ENCODE measurements at regions not wholly inside any gene's neighbourhood (a gene's known extent, or its start where the extent isn't known, plus 50 kb on each side); places are given as distances from the start of the nearest gene placed in this dataset.

- TF ChIP-seq CUX1 (IDR thresholded peaks at IDR 0.05; ENCODE audit: insufficient replicate concordance, low read depth, low read length) = no peak
- TF ChIP-seq NRF1 (conservative IDR thresholded peaks at IDR 0.05; ENCODE audit: low read depth, low read length) = no peak
- no peak for TF ChIP-seq IKZF1 (conservative IDR thresholded peaks at IDR 0.05)
- no peak for TF ChIP-seq EGR1 (IDR thresholded peaks at IDR 0.05; ENCODE audit: borderline replicate concordance in 1 of 2, low read depth in 2 of 2, low read length in 2 of 2)
- TF ChIP-seq POLR2AphosphoS2 (IDR thresholded peaks at IDR 0.05; ENCODE audit: low read depth, low read length) = no peak
- no peak for TF ChIP-seq IKZF2 (IDR thresholded peaks at IDR 0.05)
- TF ChIP-seq POLR2AphosphoS5 (IDR thresholded peaks at IDR 0.05; ENCODE audit: low read length) = no peak
- no peak for TF ChIP-seq IRF5 (IDR thresholded peaks at IDR 0.05; ENCODE audit: borderline replicate concordance)
- no peak for TF ChIP-seq REST (IDR thresholded peaks at IDR 0.05; ENCODE audit: low read depth, low read length)
- TF ChIP-seq SUPT20H (IDR thresholded peaks at IDR 0.05; ENCODE audit: borderline replicate concordance, control insufficient read depth, low read depth, low read length) = no peak
- TF ChIP-seq MEF2A (IDR thresholded peaks at IDR 0.05; ENCODE audit: insufficient read depth, low read depth, low read length) = 0 out of 2 replicates have a peak, but pooled peaks have one; percentile 9
- no peak for TF ChIP-seq NFYB (IDR thresholded peaks at IDR 0.05; ENCODE audit: insufficient read depth, low read depth, low read length)
- no peak for TF ChIP-seq PRDM15 (CRISPR knock-in tag; IDR thresholded peaks at IDR 0.05)
- no peak for TF ChIP-seq SRF (IDR thresholded peaks at IDR 0.05; ENCODE audit: low read depth in 2 of 2, low read length in 2 of 2)
Measured at GRCh38 chr6:1004885-1005630, 306.8 kb upstream of the FOXQ1 start (continued).

Data from GM12878 (cell line).